OCI-LY1 (cell line): ENCODE measurements at regions not wholly inside any gene's neighbourhood (a gene's known extent, or its start where the extent isn't known, plus 50 kb on each side); places are given as distances from the start of the nearest gene placed in this dataset.

Source experiments
- H2AFZ ChIP-seq: fragments of 200-600 bp; sonication (generic), shearing (Covaris generic); 2 replicates; pipeline ENCODE4 v1.6.0; 2014; ENCODE audit warnings: antibody characterized with exemption, mild to moderate bottlenecking, low read length
- H3F3A ChIP-seq: fragments of 200-600 bp; sonication (generic), shearing (Covaris generic); 2 replicates; pipeline ENCODE4 v1.6.0; 2014; ENCODE audit warnings: mild to moderate bottlenecking, antibody characterized with exemption, low read length, moderate library complexity; ENCODE audit not compliant: insufficient read depth
- H3K27ac ChIP-seq: fragments of 200-600 bp; sonication (generic); 2 replicates; pipeline ENCODE4 v1.5.1; 2014; ENCODE audit warnings: low read length, mixed run types, mild to moderate bottlenecking, low read depth; ENCODE audit not compliant: poor library complexity, severe bottlenecking
- H3K27me3 ChIP-seq: fragments of 200-600 bp; sonication (generic); 2 replicates; pipeline ENCODE4 v1.6.0; 2014; ENCODE audit warnings: antibody characterized with exemption, mild to moderate bottlenecking, low read length, moderate library complexity; ENCODE audit not compliant: insufficient read depth
- H3K36me3 ChIP-seq: fragments of 200-600 bp; sonication (generic); 2 replicates; pipeline ENCODE4 v1.6.1; 2014; ENCODE audit warnings: mild to moderate bottlenecking, antibody characterized with exemption, low read length, moderate library complexity, mixed read lengths; ENCODE audit not compliant: insufficient read depth
- H3K4me1 ChIP-seq: fragments of 200-600 bp; sonication (generic); 2 replicates; pipeline ENCODE4 v1.5.1; 2014; ENCODE audit warnings: mild to moderate bottlenecking, low read length, moderate library complexity; ENCODE audit not compliant: insufficient read depth, severe bottlenecking
- H3K4me2 ChIP-seq: fragments of 200-600 bp; sonication (generic), shearing (Covaris generic); 2 replicates; pipeline ENCODE4 v1.6.1; 2014; ENCODE audit warnings: low read length
- H3K4me3 ChIP-seq: fragments of 200-600 bp; sonication (generic); 2 replicates; pipeline ENCODE4 v1.5.1; 2014; ENCODE audit warnings: low read length, low read depth, mild to moderate bottlenecking, mixed read lengths; ENCODE audit not compliant: poor library complexity, severe bottlenecking
- H3K79me2 ChIP-seq: fragments of 200-600 bp; shearing (Covaris generic); 2 replicates; pipeline ENCODE4 v1.6.1; 2016; ENCODE audit warnings: mixed run types, low read length, mixed read lengths; ENCODE audit not compliant: insufficient read depth
- H3K9ac ChIP-seq: fragments of 200-600 bp; sonication (generic), shearing (Covaris generic); 2 replicates; pipeline ENCODE4 v1.6.1; 2014; ENCODE audit warnings: mild to moderate bottlenecking, low read length, mixed read lengths
- H3K9me2 ChIP-seq: fragments of 200-600 bp; sonication (generic), shearing (Covaris generic); 2 replicates; pipeline ENCODE4 v1.6.1; 2014; ENCODE audit warnings: low read depth, mild to moderate bottlenecking, low read length, mixed read lengths
- H3K9me3 ChIP-seq: fragments of 200-600 bp; shearing (Covaris generic); 2 replicates; pipeline ENCODE4 v1.6.1; 2014; ENCODE audit warnings: low read length, mixed read lengths
- H4K20me1 ChIP-seq: fragments of 200-600 bp; sonication (generic), shearing (Covaris generic); 2 replicates; pipeline ENCODE4 v1.6.0; 2016; ENCODE audit warnings: mild to moderate bottlenecking, low read length; ENCODE audit not compliant: insufficient read depth
- EZH2 ChIP-seq: fragments of 200-600 bp; sonication (generic), shearing (Covaris generic); IDR thresholded peaks from 2 replicates; pipeline ENCODE4 v1.8.0; 2017; ENCODE audit warnings: borderline replicate concordance, mixed run types, mild to moderate bottlenecking, antibody characterized with exemption, low read length, moderate library complexity, mixed read lengths
- TF ChIP-seq, protein P1 (sequence below): fragments of 200-600 bp; sonication (generic), shearing (Covaris generic); IDR thresholded peaks from 2 replicates; pipeline ENCODE4 v1.5.1; 2017; ENCODE audit warnings: mild to moderate bottlenecking, antibody characterized with exemption, low read length, moderate library complexity, mixed read lengths

DNA sequence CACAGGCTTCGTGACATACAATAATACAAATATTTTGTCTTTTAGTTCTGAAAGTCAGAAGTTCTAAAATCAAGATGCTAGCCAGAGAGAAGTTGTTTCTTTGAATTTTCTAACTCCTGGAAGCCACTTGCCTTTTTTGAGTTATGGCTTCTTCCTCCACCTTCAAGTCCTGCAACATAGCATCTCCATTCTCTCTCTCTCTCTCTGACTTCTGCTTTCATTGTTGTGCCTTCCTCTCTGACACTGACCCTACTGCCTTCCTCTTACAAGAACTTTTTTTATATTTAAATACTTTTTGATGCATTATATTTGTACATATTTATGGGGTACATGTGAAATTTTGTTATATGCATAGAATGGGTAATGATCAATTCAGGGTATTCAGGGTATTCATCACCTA, 205.9 kb downstream of the MAP2K6 start:
- H3K4me3 ChIP-seq: no peak overlapping the region
- no peak overlapping the region for H3K27ac ChIP-seq
- H3K9me2 ChIP-seq: no peaks in the 10 kb centered on the region
- no peaks in the 10 kb centered on the region for H3K27me3 ChIP-seq
- no peaks in the 10 kb centered on the region for H3F3A ChIP-seq
- no peaks in the 10 kb centered on the region for H4K20me1 ChIP-seq
- H3K4me2 ChIP-seq: no peak overlapping the region
- H3K4me1 ChIP-seq: no peaks in the 10 kb centered on the region
- H3K36me3 ChIP-seq: no peaks in the 10 kb centered on the region
- no peak overlapping the region for H3K9ac ChIP-seq
- H3K79me2 ChIP-seq: no peaks in the 10 kb centered on the region
- no peak overlapping the region for H2AFZ ChIP-seq
- no peak for TF ChIP-seq EZH2
- TF ChIP-seq, protein P1, sequence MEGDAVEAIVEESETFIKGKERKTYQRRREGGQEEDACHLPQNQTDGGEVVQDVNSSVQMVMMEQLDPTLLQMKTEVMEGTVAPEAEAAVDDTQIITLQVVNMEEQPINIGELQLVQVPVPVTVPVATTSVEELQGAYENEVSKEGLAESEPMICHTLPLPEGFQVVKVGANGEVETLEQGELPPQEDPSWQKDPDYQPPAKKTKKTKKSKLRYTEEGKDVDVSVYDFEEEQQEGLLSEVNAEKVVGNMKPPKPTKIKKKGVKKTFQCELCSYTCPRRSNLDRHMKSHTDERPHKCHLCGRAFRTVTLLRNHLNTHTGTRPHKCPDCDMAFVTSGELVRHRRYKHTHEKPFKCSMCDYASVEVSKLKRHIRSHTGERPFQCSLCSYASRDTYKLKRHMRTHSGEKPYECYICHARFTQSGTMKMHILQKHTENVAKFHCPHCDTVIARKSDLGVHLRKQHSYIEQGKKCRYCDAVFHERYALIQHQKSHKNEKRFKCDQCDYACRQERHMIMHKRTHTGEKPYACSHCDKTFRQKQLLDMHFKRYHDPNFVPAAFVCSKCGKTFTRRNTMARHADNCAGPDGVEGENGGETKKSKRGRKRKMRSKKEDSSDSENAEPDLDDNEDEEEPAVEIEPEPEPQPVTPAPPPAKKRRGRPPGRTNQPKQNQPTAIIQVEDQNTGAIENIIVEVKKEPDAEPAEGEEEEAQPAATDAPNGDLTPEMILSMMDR: no peak
- peaks cover 7% of the 10 kb centered on the region; the same call in 1 of the 2 replicates for H3K9me3 ChIP-seq

DNA sequence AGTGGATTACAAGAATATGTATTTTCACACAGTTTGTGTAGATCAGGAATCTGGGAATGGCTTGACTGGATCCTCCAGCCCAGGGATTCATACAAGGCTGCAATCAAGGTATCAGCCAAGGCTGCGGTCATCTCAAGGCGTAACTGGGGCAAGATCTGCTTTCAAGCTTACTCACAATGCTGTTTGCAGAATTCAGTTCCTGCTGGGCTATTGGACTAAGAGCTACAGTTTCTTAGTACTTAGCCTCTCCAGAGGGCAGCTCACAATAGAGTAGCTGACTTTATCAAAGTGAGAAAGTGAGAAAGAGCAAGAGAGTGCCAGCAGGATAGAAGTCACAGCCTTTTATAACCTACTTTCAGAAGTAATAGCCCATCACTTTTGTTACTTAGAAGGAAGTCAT, 211.0 kb downstream of the MAP2K6 start:
- Histone ChIP-seq H3K27me3 (no peaks in the 10 kb centered on the region), H3K9me2 (no peaks in the 10 kb centered on the region), H3K9ac (no peak overlapping the region), H3K4me3 (no peak overlapping the region), H3K79me2 (no peaks in the 10 kb centered on the region), H3K9me3 (peaks cover 7% of the 10 kb centered on the region; the same call in 1 of the 2 replicates), H3F3A (no peaks in the 10 kb centered on the region), H3K4me1 (no peaks in the 10 kb centered on the region), H3K36me3 (no peaks in the 10 kb centered on the region), H2AFZ (no peak overlapping the region), H4K20me1 (no peaks in the 10 kb centered on the region), H3K27ac (no peak overlapping the region), H3K4me2 (no peak overlapping the region)
- no peak for TF ChIP-seq EZH2

DNA sequence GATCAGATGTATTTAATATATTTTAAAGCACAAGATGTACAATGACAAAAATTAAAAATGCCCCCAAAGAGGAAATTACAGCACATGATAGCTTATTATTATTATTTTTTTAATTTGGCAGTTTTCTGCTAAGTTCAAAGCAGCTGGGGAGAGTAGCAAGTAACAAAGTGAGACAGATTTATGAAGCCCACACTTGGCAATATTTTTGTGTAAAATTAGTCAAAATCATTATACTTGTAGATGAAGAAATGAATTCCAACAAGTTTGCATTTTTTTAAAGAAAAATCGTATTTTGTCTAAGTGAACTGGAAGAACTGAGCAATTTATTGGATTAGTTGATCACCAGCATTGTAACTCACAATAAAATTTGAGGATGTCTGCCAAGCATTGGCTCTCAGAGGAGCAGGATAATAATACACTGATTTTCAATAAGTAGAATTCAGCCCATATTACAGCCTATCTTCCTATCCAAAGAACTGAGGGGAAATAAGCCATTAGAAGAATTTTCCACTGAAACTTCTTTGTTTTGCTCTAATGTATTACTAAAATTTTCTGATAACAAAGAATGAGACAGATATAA, 215.6 kb downstream of the MAP2K6 start:
- H2AFZ ChIP-seq: no peak overlapping the region
- H3F3A ChIP-seq: no peaks in the 10 kb centered on the region

More for the DNA sequence above, 215.6 kb downstream of the MAP2K6 start:
- Histone ChIP-seq H3K27ac (no peak overlapping the region), H3K36me3 (no peaks in the 10 kb centered on the region), H3K4me3 (no peak overlapping the region), H4K20me1 (no peaks in the 10 kb centered on the region), H3K4me2 (no peak overlapping the region), H3K79me2 (no peaks in the 10 kb centered on the region), H3K4me1 (no peaks in the 10 kb centered on the region), H3K9ac (no peak overlapping the region), H3K9me2 (no peaks in the 10 kb centered on the region), H3K9me3 (peaks cover 3% of the 10 kb centered on the region; the same call in 1 of the 2 replicates), H3K27me3 (no peaks in the 10 kb centered on the region)
- TF ChIP-seq EZH2: no peak
- TF ChIP-seq, protein P1: no peak
